SK-N-SH (cell line): ENCODE measurements at regions not wholly inside any gene's neighbourhood (a gene's known extent, or its start where the extent isn't known, plus 50 kb on each side); places are given as distances from the start of the nearest gene placed in this dataset.

ENCODE experiments used
- CTCF ChIA-PET: fragments of 300-600, 350-600 bp; formaldehyde crosslinking; extraction: SDS; loops from one replicate; lab custom pipeline; 2021; lab: Yijun Ruan, JAX
- POLR2A ChIA-PET: fragments of 350-600 bp; sonication (Branson Sonifier 250); formaldehyde crosslinking; extraction: SDS; loops from one replicate; lab custom pipeline; 2020; ENCODE audit warnings: antibody characterized with exemption, inconsistent platforms; lab: Yijun Ruan, JAX
- DNase-seq: peaks from one replicate; pipeline ENCODE4 v3.0.0; 2012
- H2AFZ ChIP-seq: fragments of 200-600 bp; sonication (generic); 2 replicates; pipeline ENCODE4 v1.8.1; 2016; ENCODE audit warnings: antibody characterized with exemption, mild to moderate bottlenecking, low read depth
- H3F3A ChIP-seq: fragments of 200-600 bp; sonication (generic); replicated peaks from 2 replicates; pipeline ENCODE3; 2016; ENCODE audit warnings: antibody characterized with exemption, mild to moderate bottlenecking; ENCODE audit not compliant: insufficient read depth
- H3K27ac ChIP-seq, 2 experiments: fragments of 200-500 bp in 1 of 2; fragments of 200-600 bp in 1 of 2; sonication (Bioruptor generic) in 1 of 2; sonication (generic), shearing (Covaris generic) in 1 of 2; 2 replicates each; pipeline versions ENCODE4 v1.5.1 to v1.6.1; 2014 to 2016; ENCODE audit warnings: low read depth in 2 of 2, inconsistent platforms in 1 of 2, low read length in 1 of 2, mild to moderate bottlenecking in 1 of 2, mixed read lengths in 1 of 2
- H3K27me3 ChIP-seq: fragments of 200-600 bp; sonication (generic), shearing (Covaris generic); 2 replicates; pipeline ENCODE4 v1.6.1; 2016; ENCODE audit warnings: mixed run types; ENCODE audit not compliant: insufficient read depth
- H3K36me3 ChIP-seq, 2 experiments: fragments of 200-500 bp in 1 of 2; fragments of 200-600 bp in 1 of 2; sonication (Bioruptor generic) in 1 of 2; sonication (generic) in 1 of 2; replicated peaks in 1 of 2; 2 replicates each; pipeline versions ENCODE3 to v1.5.1; 2014 to 2016; ENCODE audit warnings: low read length in 1 of 2, mild to moderate bottlenecking in 1 of 2; ENCODE audit not compliant: insufficient read depth in 2 of 2, control insufficient read depth in 1 of 2
- H3K4me1 ChIP-seq, 2 experiments: fragments of 200-500 bp in 1 of 2; fragments of 200-600 bp in 1 of 2; sonication (Bioruptor generic) in 1 of 2; sonication (generic), shearing (Covaris generic) in 1 of 2; 2 replicates each; pipeline versions ENCODE4 v1.5.1 to v1.6.1; 2014 to 2016; ENCODE audit warnings: low read depth in 1 of 2, low read length in 1 of 2, mixed run types in 1 of 2; ENCODE audit not compliant: insufficient read depth in 2 of 2, control insufficient read depth in 1 of 2
- H3K4me2 ChIP-seq: fragments of 200-600 bp; sonication (generic), shearing (Covaris generic); 2 replicates; pipeline ENCODE4 v1.6.1; 2017; ENCODE audit warnings: mixed run types
- H3K4me3 ChIP-seq, 2 experiments: fragments of 200-500 bp in 1 of 2; fragments of 200-600 bp in 1 of 2; sonication (Bioruptor generic) in 1 of 2; sonication (generic), shearing (Covaris generic) in 1 of 2; 2 replicates each; pipeline versions ENCODE4 v1.5.1 to v1.8.1; 2014 to 2016; ENCODE audit warnings: low read depth in 2 of 2, inconsistent platforms in 1 of 2, low read length in 1 of 2, mild to moderate bottlenecking in 1 of 2, mixed read lengths in 1 of 2, moderate library complexity in 1 of 2
- H3K79me2 ChIP-seq: fragments of 200-600 bp; sonication (generic); 2 replicates; pipeline ENCODE4 v1.8.1; 2017; ENCODE audit warnings: mild to moderate bottlenecking; ENCODE audit not compliant: insufficient read depth
- H3K9ac ChIP-seq: fragments of 200-600 bp; sonication (generic); 2 replicates; pipeline ENCODE4 v1.6.1; 2017; ENCODE audit warnings: mixed run types
- H3K9me2 ChIP-seq: fragments of 200-600 bp; sonication (generic); 2 replicates; pipeline ENCODE4 v1.6.1; 2017; ENCODE audit warnings: mixed run types
- H3K9me3 ChIP-seq: fragments of 200-600 bp; sonication (generic); 2 replicates; pipeline ENCODE4 v1.6.1; 2017; ENCODE audit warnings: mixed run types, mild to moderate bottlenecking, moderate library complexity
- H4K20me1 ChIP-seq: fragments of 200-600 bp; sonication (generic); 2 replicates; pipeline ENCODE4 v1.6.1; 2017; ENCODE audit warnings: mild to moderate bottlenecking, mixed run types; ENCODE audit not compliant: insufficient read depth
- EP300 ChIP-seq, 2 experiments: IDR thresholded peaks; 2 replicates each; pipeline versions ENCODE4 v1.4.0 to v1.6.1; 2012; ENCODE audit warnings: borderline replicate concordance in 1 of 2, low read depth in 1 of 2, low read length in 1 of 2
- FOXJ3 ChIP-seq: sonication (generic); formaldehyde crosslinking; IDR thresholded peaks from 2 replicates; pipeline ENCODE4 v1.5.1; 2020; ENCODE audit warnings: mild to moderate bottlenecking, missing genetic modification reagents
- FOXM1 ChIP-seq: IDR thresholded peaks from 2 replicates; pipeline ENCODE4 v1.4.0; 2012; ENCODE audit warnings: low read depth, mild to moderate bottlenecking
- JUND ChIP-seq: IDR thresholded peaks from 2 replicates; pipeline ENCODE4 v1.4.0; 2012
- NFIC ChIP-seq: IDR thresholded peaks from 2 replicates; pipeline ENCODE4 v1.4.0; 2012; ENCODE audit warnings: borderline replicate concordance
- NRF1 ChIP-seq: IDR thresholded peaks from 2 replicates; pipeline ENCODE4 v1.6.1; 2012; ENCODE audit warnings: low read depth, mild to moderate bottlenecking, low read length
- RAD21 ChIP-seq: IDR thresholded peaks from 2 replicates; pipeline ENCODE4 v1.6.1; 2012; ENCODE audit warnings: mild to moderate bottlenecking, low read length
- REST ChIP-seq: IDR thresholded peaks from 2 replicates; pipeline ENCODE4 v1.6.1; 2012; ENCODE audit warnings: mild to moderate bottlenecking, low read depth, low read length, moderate library complexity
- RFX5 ChIP-seq: IDR thresholded peaks from 2 replicates; pipeline ENCODE4 v1.6.1; 2012; ENCODE audit warnings: mild to moderate bottlenecking, improper control_type of control experiment, low read length
- RXRA ChIP-seq: IDR thresholded peaks from 2 replicates; pipeline ENCODE4 v1.4.0; 2012; ENCODE audit warnings: low read depth, mild to moderate bottlenecking, borderline replicate concordance
- SIN3A ChIP-seq: IDR thresholded peaks from 2 replicates; pipeline ENCODE4 v1.6.1; 2012; ENCODE audit warnings: low read depth, mild to moderate bottlenecking, low read length, moderate library complexity, borderline replicate concordance
- TAF1 ChIP-seq: IDR thresholded peaks from 2 replicates; pipeline ENCODE4 v1.6.1; 2012; ENCODE audit warnings: low read depth, mild to moderate bottlenecking, low read length, moderate library complexity, borderline replicate concordance
- TEAD4 ChIP-seq: IDR thresholded peaks from 2 replicates; pipeline ENCODE4 v1.4.0; 2012; ENCODE audit warnings: mild to moderate bottlenecking, borderline replicate concordance; ENCODE audit not compliant: insufficient read depth
- YY1 ChIP-seq: IDR thresholded peaks from 2 replicates; pipeline ENCODE4 v1.4.0; 2012; ENCODE audit warnings: low read depth, mild to moderate bottlenecking
- WGBS: methylation state at CpG from one replicate; pipeline ENCODE4 v1.1.6; 2017; ENCODE audit warnings: low lambda C conversion rate; 5-methylcytosine and 5-hydroxymethylcytosine counted together
- TF ChIP-seq, protein P1 (sequence below): IDR thresholded peaks from 2 replicates; pipeline ENCODE4; 2012

DNA sequence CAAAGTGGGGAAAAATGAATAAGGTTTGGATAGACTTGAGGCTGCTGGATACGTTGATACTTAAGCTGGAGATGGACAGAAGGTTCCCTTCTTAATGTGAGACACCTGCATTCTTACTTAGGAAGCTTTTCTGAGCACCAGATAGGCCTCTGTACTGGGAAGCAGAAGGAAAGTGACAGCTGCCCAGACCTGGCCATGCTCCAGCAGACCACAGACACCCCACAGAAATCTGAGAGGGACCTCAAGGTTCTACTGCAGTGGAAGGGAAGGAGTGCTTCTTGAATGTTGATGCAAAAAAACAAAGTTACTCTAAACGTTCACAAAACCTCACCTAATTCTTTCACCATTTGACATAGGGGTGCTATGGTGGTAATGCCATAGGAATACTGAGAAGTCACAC is 642.1 kb upstream of the ID2 start:
- Histone ChIP-seq H3K9ac (no peak overlapping the region), H3K4me3 (no peak overlapping the region), H2AFZ (no peak overlapping the region), H4K20me1 (no peaks in the 10 kb centered on the region), H3K27me3 (no peaks in the 10 kb centered on the region), H3K27ac (no peak overlapping the region), H3K36me3 (no peaks in the 10 kb centered on the region), H3K4me1 (no peaks in the 10 kb centered on the region), H3K9me3 (no peaks in the 10 kb centered on the region), H3F3A (no peaks in the 10 kb centered on the region), H3K4me2 (no peak overlapping the region), H3K9me2 (no peaks in the 10 kb centered on the region), H3K79me2 (no peaks in the 10 kb centered on the region)
- POLR2A ChIA-PET, result no interaction called here
- CTCF ChIA-PET, result interaction anchor here (0.6 to 1.1 kb wide), 2 partner anchors 17 to 96 kb away, joined by 3 read pairs; no protein-coding TSS in a partner anchor
- TF ChIP-seq, protein P1, sequence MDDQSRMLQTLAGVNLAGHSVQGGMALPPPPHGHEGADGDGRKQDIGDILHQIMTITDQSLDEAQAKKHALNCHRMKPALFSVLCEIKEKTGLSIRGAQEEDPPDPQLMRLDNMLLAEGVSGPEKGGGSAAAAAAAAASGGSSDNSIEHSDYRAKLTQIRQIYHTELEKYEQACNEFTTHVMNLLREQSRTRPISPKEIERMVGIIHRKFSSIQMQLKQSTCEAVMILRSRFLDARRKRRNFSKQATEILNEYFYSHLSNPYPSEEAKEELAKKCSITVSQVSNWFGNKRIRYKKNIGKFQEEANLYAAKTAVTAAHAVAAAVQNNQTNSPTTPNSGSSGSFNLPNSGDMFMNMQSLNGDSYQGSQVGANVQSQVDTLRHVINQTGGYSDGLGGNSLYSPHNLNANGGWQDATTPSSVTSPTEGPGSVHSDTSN, result no peak
- TF ChIP-seq FOXM1 (no peak), RAD21 (no peak), JUND (no peak), REST (no peak), RXRA (no peak), FOXJ3 (CRISPR knock-in tag) (no peak), SIN3A (no peak)
- 13% methylated on average over 2 of the region's 2 CpGs for WGBS
- DNase-seq, result no peak

GRCh38 chr2:8043295-8043694 is 638.6 kb upstream of the ID2 start:
- DNase-seq, result no peak

More at GRCh38 chr2:8043295-8043694, 638.6 kb upstream of the ID2 start:
- ChIA-PET CTCF (interaction anchor here (0.8 kb wide), 1 partner anchor 324 kb away, joined by 3 read pairs; no protein-coding TSS in a partner anchor), POLR2A (no interaction called here)
- Histone ChIP-seq H3K4me3 (no peak overlapping the region), H4K20me1 (no peaks in the 10 kb centered on the region), H3K27ac (no peak overlapping the region), H3K9me3 (no peaks in the 10 kb centered on the region), H3K4me1 (no peaks in the 10 kb centered on the region), H3K9ac (no peak overlapping the region), H3F3A (no peaks in the 10 kb centered on the region), H3K9me2 (no peaks in the 10 kb centered on the region), H3K36me3 (no peaks in the 10 kb centered on the region), H3K79me2 (no peaks in the 10 kb centered on the region), H3K27me3 (no peaks in the 10 kb centered on the region), H2AFZ (no peak overlapping the region), H3K4me2 (no peak overlapping the region)
- WGBS, result 50% methylated on average over 4 of the region's 4 CpGs
- TF ChIP-seq NFIC, result no peak
- TF ChIP-seq TAF1, result no peak
- no peak for TF ChIP-seq YY1
- TF ChIP-seq NRF1, result no peak
- TF ChIP-seq EP300 (IDR thresholded peaks at IDR 0.05; ENCODE audit: borderline replicate concordance in 1 of 2, low read depth in 1 of 2, low read length in 1 of 2), result no peak
- TF ChIP-seq RFX5, result no peak
- no peak for TF ChIP-seq RXRA
- TF ChIP-seq TEAD4, result no peak
